ENCODE measurements at regions not wholly inside any gene's neighbourhood (a gene's known extent, or its start where the extent isn't known, plus 50 kb on each side); places are given as distances from the start of the nearest gene placed in this dataset.

- Mint-ChIP-seq H3K36me3 (ENCODE audit: unreplicated experiment) (no peaks in the 10 kb centered on the region), H3K4me1 (ENCODE audit: low read depth, unreplicated experiment) (peaks cover 14% of the 10 kb centered on the region), H3K4me3 (ENCODE audit: unreplicated experiment) (no peak overlapping the region), H3K27me3 (ENCODE audit: unreplicated experiment) (no peaks in the 10 kb centered on the region), H3K27ac (ENCODE audit: unreplicated experiment) (peak overlapping the region; percentile 90), H3K9me3 (ENCODE audit: unreplicated experiment) (peaks cover 2% of the 10 kb centered on the region)
- TF ChIP-seq CTCF (IDR thresholded peaks at IDR 0.05; ENCODE audit: partially characterized antibody, unreplicated experiment) = no peak
- DNase-seq = no peak
These were observed 66.1 kb upstream of the FOXN2 start for GRCh38 chr2:48248251-48248933.

GRCh38 chr2:48249025-48249424 lies 65.5 kb upstream of the FOXN2 start:
- TF ChIP-seq CTCF (IDR thresholded peaks at IDR 0.05; ENCODE audit: partially characterized antibody, unreplicated experiment) = no peak
- Mint-ChIP-seq H3K9me3 (ENCODE audit: unreplicated experiment) (peaks cover 2% of the 10 kb centered on the region), H3K27me3 (ENCODE audit: unreplicated experiment) (no peaks in the 10 kb centered on the region), H3K4me3 (ENCODE audit: unreplicated experiment) (no peak overlapping the region), H3K4me1 (ENCODE audit: low read depth, unreplicated experiment) (peaks cover 14% of the 10 kb centered on the region), H3K27ac (ENCODE audit: unreplicated experiment) (peak overlapping the region; percentile 90), H3K36me3 (ENCODE audit: unreplicated experiment) (no peaks in the 10 kb centered on the region)
- no peak for DNase-seq

GRCh38 chr2:48249631-48250473 lies 64.6 kb upstream of the FOXN2 start:
- H3K4me3 Mint-ChIP-seq (ENCODE audit: unreplicated experiment) = no peak overlapping the region
- no peak for TF ChIP-seq CTCF (IDR thresholded peaks at IDR 0.05; ENCODE audit: partially characterized antibody, unreplicated experiment)
- H3K4me1 Mint-ChIP-seq (ENCODE audit: low read depth, unreplicated experiment) = peaks cover 14% of the 10 kb centered on the region
- DNase-seq = no peak
- H3K36me3 Mint-ChIP-seq (ENCODE audit: unreplicated experiment) = no peaks in the 10 kb centered on the region
- H3K9me3 Mint-ChIP-seq (ENCODE audit: unreplicated experiment) = peaks cover 2% of the 10 kb centered on the region
- peak overlapping the region; percentile 35 for H3K27ac Mint-ChIP-seq (ENCODE audit: unreplicated experiment)
- no peaks in the 10 kb centered on the region for H3K27me3 Mint-ChIP-seq (ENCODE audit: unreplicated experiment)

GRCh38 chr2:48250474-48250844 lies 64.0 kb upstream of the FOXN2 start:
- Mint-ChIP-seq H3K4me3 (ENCODE audit: unreplicated experiment) (no peak overlapping the region), H3K9me3 (ENCODE audit: unreplicated experiment) (peaks cover 2% of the 10 kb centered on the region), H3K27me3 (ENCODE audit: unreplicated experiment) (no peaks in the 10 kb centered on the region), H3K36me3 (ENCODE audit: unreplicated experiment) (no peaks in the 10 kb centered on the region), H3K27ac (ENCODE audit: unreplicated experiment) (no peak overlapping the region), H3K4me1 (ENCODE audit: low read depth, unreplicated experiment) (peaks cover 14% of the 10 kb centered on the region)
- TF ChIP-seq CTCF (IDR thresholded peaks at IDR 0.05; ENCODE audit: partially characterized antibody, unreplicated experiment) = no peak
- no peak for DNase-seq

- H3K9me3 Mint-ChIP-seq (ENCODE audit: unreplicated experiment) = peaks cover 2% of the 10 kb centered on the region
- H3K36me3 Mint-ChIP-seq (ENCODE audit: unreplicated experiment) = no peaks in the 10 kb centered on the region
- no peaks in the 10 kb centered on the region for H3K27me3 Mint-ChIP-seq (ENCODE audit: unreplicated experiment)
- peaks cover 14% of the 10 kb centered on the region for H3K4me1 Mint-ChIP-seq (ENCODE audit: low read depth, unreplicated experiment)
- no peak for TF ChIP-seq CTCF (IDR thresholded peaks at IDR 0.05; ENCODE audit: partially characterized antibody, unreplicated experiment)
- no peak overlapping the region for H3K27ac Mint-ChIP-seq (ENCODE audit: unreplicated experiment)
- H3K4me3 Mint-ChIP-seq (ENCODE audit: unreplicated experiment) = no peak overlapping the region
- DNase-seq = no peak
These were observed 63.5 kb upstream of the FOXN2 start for GRCh38 chr2:48250943-48251342.
